ENCODE measurements at regions not wholly inside any gene's neighbourhood (a gene's known extent, or its start where the extent isn't known, plus 50 kb on each side); places are given as distances from the start of the nearest gene placed in this dataset.

GRCh38 chr5:115389034-115389798, 92.8 kb upstream of the CCDC112 start:
- TF ChIP-seq CTCF (IDR thresholded peaks at IDR 0.05; ENCODE audit: insufficient read depth, low read depth, low read length, missing control alignments), result no peak
- H3K4me3 ChIP-seq (ENCODE audit: low read depth, low read length), result no peak overlapping the region
- DNase-seq (ENCODE audit: low read depth), result no peak

- DNase-seq (ENCODE audit: low read depth), result no peak
- no peak for TF ChIP-seq CTCF (IDR thresholded peaks at IDR 0.05; ENCODE audit: insufficient read depth, low read depth, low read length, missing control alignments)
- H3K4me3 ChIP-seq (ENCODE audit: low read depth, low read length), result no peak overlapping the region
Measured at GRCh38 chr5:115388240-115388639, 91.8 kb upstream of the CCDC112 start.

GRCh38 chr5:115387816-115388215, 91.4 kb upstream of the CCDC112 start:
- no peak for TF ChIP-seq CTCF (IDR thresholded peaks at IDR 0.05; ENCODE audit: insufficient read depth, low read depth, low read length, missing control alignments)
- no peak overlapping the region for H3K4me3 ChIP-seq (ENCODE audit: low read depth, low read length)
- no peak for DNase-seq (ENCODE audit: low read depth)

GRCh38 chr5:115386657-115387056, 90.2 kb upstream of the CCDC112 start:
- TF ChIP-seq CTCF (IDR thresholded peaks at IDR 0.05; ENCODE audit: insufficient read depth, low read depth, low read length, missing control alignments), result no peak
- DNase-seq (ENCODE audit: low read depth), result no peak
- no peak overlapping the region for H3K4me3 ChIP-seq (ENCODE audit: low read depth, low read length)

- DNase-seq (ENCODE audit: low read depth), result no peak
- H3K4me3 ChIP-seq (ENCODE audit: low read depth, low read length), result no peak overlapping the region
Measured at GRCh38 chr5:115384587-115385375, 88.3 kb upstream of the CCDC112 start.

GRCh38 chr5:115382989-115383388, 86.5 kb upstream of the CCDC112 start:
- DNase-seq (ENCODE audit: low read depth), result no peak
- no peak for TF ChIP-seq CTCF (IDR thresholded peaks at IDR 0.05; ENCODE audit: insufficient read depth, low read depth, low read length, missing control alignments)
- H3K4me3 ChIP-seq (ENCODE audit: low read depth, low read length), result no peak overlapping the region

More at GRCh38 chr5:115384587-115385375, 88.3 kb upstream of the CCDC112 start:
- no peak for TF ChIP-seq CTCF (IDR thresholded peaks at IDR 0.05; ENCODE audit: insufficient read depth, low read depth, low read length, missing control alignments)

Data from GM12865 (cell line).